HEK293 (cell line): ENCODE measurements at regions not wholly inside any gene's neighbourhood (a gene's known extent, or its start where the extent isn't known, plus 50 kb on each side); places are given as distances from the start of the nearest gene placed in this dataset.

Source experiments
- CTCF ChIA-PET: fragments of 350-600 bp; formaldehyde crosslinking; extraction: SDS; loops from one replicate; lab custom pipeline; 2021; ENCODE audit warnings: antibody characterized with exemption; lab: Yijun Ruan, JAX
- POLR2A ChIA-PET: fragments of 300-600 bp; formaldehyde crosslinking; extraction: SDS; loops from one replicate; lab custom pipeline; 2020; ENCODE audit warnings: antibody characterized with exemption, inconsistent platforms; lab: Yijun Ruan, JAX
- H3K27ac ChIP-seq: fragments of 200-500 bp; sonication (Bioruptor generic); 2 replicates; pipeline ENCODE4 v1.5.1; 2014; ENCODE audit warnings: low read depth, low read length, control low read depth, inconsistent platforms; ENCODE audit errors: extremely low read depth
- H3K36me3 ChIP-seq, 2 experiments: fragments of 200-500 bp in 1 of 2; sonication (Bioruptor generic) in 1 of 2; 1 replicate in 1 of 2; 2 replicates in 1 of 2; pipeline ENCODE4 v1.5.1; 2014 to 2017; ENCODE audit warnings: inconsistent platforms in 2 of 2, low read length in 2 of 2; ENCODE audit not compliant: control insufficient read depth in 2 of 2, insufficient read depth in 1 of 2
- H3K4me1 ChIP-seq: fragments of 200-500 bp; sonication (Bioruptor generic); 2 replicates; pipeline ENCODE4 v1.5.1; 2014; ENCODE audit warnings: mild to moderate bottlenecking, low read length, inconsistent platforms; ENCODE audit not compliant: control insufficient read depth, insufficient read depth
- H3K4me3 ChIP-seq: 2 replicates; pipeline ENCODE4 v1.5.1; 2011; ENCODE audit warnings: low read depth, mild to moderate bottlenecking, control low read depth, low read length, moderate library complexity
- H3K9me3 ChIP-seq: fragments of 200-500 bp; sonication (Bioruptor generic); 2 replicates; pipeline ENCODE4 v1.5.1; 2014; ENCODE audit warnings: low read depth, low read length, inconsistent platforms; ENCODE audit not compliant: control insufficient read depth, insufficient read depth
- ATF2 ChIP-seq: fragments of 450-650 bp; formaldehyde crosslinking; IDR thresholded peaks from 2 replicates; pipeline ENCODE4 v1.5.1; 2016; ENCODE audit warnings: missing biosample characterization, missing genetic modification characterization, low read depth
- EGR2 ChIP-seq: fragments of 450-650 bp; formaldehyde crosslinking; IDR thresholded peaks from 2 replicates; pipeline ENCODE4 v1.5.1; 2016; ENCODE audit warnings: low read depth, missing biosample characterization, missing genetic modification characterization
- KLF1 ChIP-seq: fragments of 450-650 bp; formaldehyde crosslinking; IDR thresholded peaks from 2 replicates; pipeline ENCODE4 v1.5.1; 2016; ENCODE audit warnings: missing biosample characterization, missing genetic modification characterization
- KLF16 ChIP-seq: fragments of 450-650 bp; formaldehyde crosslinking; IDR thresholded peaks from 2 replicates; pipeline ENCODE4 v1.5.1; 2017; ENCODE audit warnings: missing biosample characterization, missing genetic modification characterization
- MZF1 ChIP-seq: fragments of 450-650 bp; formaldehyde crosslinking; IDR thresholded peaks from 2 replicates; pipeline ENCODE4 v1.5.1; 2017; ENCODE audit warnings: missing biosample characterization, missing genetic modification characterization, borderline replicate concordance
- ZBTB44 ChIP-seq: fragments of 450-650 bp; IDR thresholded peaks from 2 replicates; pipeline ENCODE4 v1.5.1; 2018; ENCODE audit warnings: missing biosample characterization, mild to moderate bottlenecking, missing genetic modification characterization
- ZBTB6 ChIP-seq: fragments of 450-650 bp; formaldehyde crosslinking; IDR thresholded peaks from 2 replicates; pipeline ENCODE4 v1.5.1; 2017; ENCODE audit warnings: missing biosample characterization, missing genetic modification characterization
- ZFP3 ChIP-seq: fragments of 450-650 bp; formaldehyde crosslinking; IDR thresholded peaks from 2 replicates; pipeline ENCODE4 v1.5.1; 2016; ENCODE audit warnings: low read depth, missing biosample characterization, missing genetic modification characterization
- ZNF114 ChIP-seq: fragments of 450-650 bp; formaldehyde crosslinking; IDR thresholded peaks from 2 replicates; pipeline ENCODE4 v1.5.0; 2017; ENCODE audit warnings: missing biosample characterization, missing genetic modification characterization
- ZNF140 ChIP-seq: fragments of 450-650 bp; formaldehyde crosslinking; IDR thresholded peaks from 2 replicates; pipeline ENCODE4 v1.5.1; 2016; ENCODE audit warnings: missing biosample characterization, missing genetic modification characterization
- ZNF146 ChIP-seq: fragments of 450-650 bp; formaldehyde crosslinking; IDR thresholded peaks from 2 replicates; pipeline ENCODE4 v1.5.1; 2016; ENCODE audit warnings: missing biosample characterization, missing genetic modification characterization
- ZNF157 ChIP-seq: fragments of 450-650 bp; formaldehyde crosslinking; IDR thresholded peaks from 2 replicates; pipeline ENCODE4 v1.5.1; 2016; ENCODE audit warnings: missing biosample characterization, missing genetic modification characterization
- ZNF169 ChIP-seq: fragments of 450-650 bp; formaldehyde crosslinking; IDR thresholded peaks from 2 replicates; pipeline ENCODE4 v1.5.1; 2016; ENCODE audit warnings: missing biosample characterization, missing genetic modification characterization
- ZNF184 ChIP-seq: fragments of 450-650 bp; IDR thresholded peaks from 2 replicates; pipeline ENCODE4 v1.5.1; 2018; ENCODE audit warnings: missing biosample characterization, mild to moderate bottlenecking, missing genetic modification characterization
- ZNF211 ChIP-seq: fragments of 450-650 bp; formaldehyde crosslinking; IDR thresholded peaks from 2 replicates; pipeline ENCODE4 v1.5.1; 2016; ENCODE audit warnings: low read depth, missing biosample characterization, missing genetic modification characterization
- ZNF350 ChIP-seq: fragments of 450-650 bp; formaldehyde crosslinking; IDR thresholded peaks from 2 replicates; pipeline ENCODE4 v1.5.0; 2017; ENCODE audit warnings: missing biosample characterization, mild to moderate bottlenecking, missing genetic modification characterization
- ZNF37A ChIP-seq: fragments of 450-650 bp; IDR thresholded peaks from 2 replicates; pipeline ENCODE4 v1.5.1; 2018; ENCODE audit warnings: missing biosample characterization, missing genetic modification characterization
- ZNF398 ChIP-seq: fragments of 450-650 bp; formaldehyde crosslinking; IDR thresholded peaks from 2 replicates; pipeline ENCODE4 v1.5.1; 2017; ENCODE audit warnings: missing biosample characterization, missing genetic modification characterization
- ZNF404 ChIP-seq: fragments of 450-650 bp; formaldehyde crosslinking; IDR thresholded peaks from 2 replicates; pipeline ENCODE4 v1.5.1; 2017; ENCODE audit warnings: missing biosample characterization, missing genetic modification characterization
- ZNF423 ChIP-seq: fragments of 450-650 bp; formaldehyde crosslinking; IDR thresholded peaks from 2 replicates; pipeline ENCODE4 v1.5.1; 2016; ENCODE audit warnings: missing biosample characterization, missing genetic modification characterization
- ZNF510 ChIP-seq: fragments of 450-650 bp; formaldehyde crosslinking; IDR thresholded peaks from 2 replicates; pipeline ENCODE4 v1.5.1; 2018; ENCODE audit warnings: mild to moderate bottlenecking, missing genetic modification characterization, missing biosample characterization; ENCODE audit not compliant: insufficient replicate concordance
- ZNF600 ChIP-seq: fragments of 450-650 bp; formaldehyde crosslinking; IDR thresholded peaks from 2 replicates; pipeline ENCODE4 v1.5.1; 2016; ENCODE audit warnings: missing biosample characterization, missing genetic modification characterization
- ZNF621 ChIP-seq: fragments of 450-650 bp; formaldehyde crosslinking; IDR thresholded peaks from 2 replicates; pipeline ENCODE4 v1.5.1; 2017; ENCODE audit warnings: missing biosample characterization, missing genetic modification characterization
- ZNF624 ChIP-seq: fragments of 450-650 bp; formaldehyde crosslinking; IDR thresholded peaks from 2 replicates; pipeline ENCODE4 v1.5.1; 2017; ENCODE audit warnings: missing biosample characterization, missing genetic modification characterization
- ZNF629 ChIP-seq: fragments of 450-650 bp; formaldehyde crosslinking; IDR thresholded peaks from 2 replicates; pipeline ENCODE4 v1.5.1; 2017; ENCODE audit warnings: missing biosample characterization, missing genetic modification characterization
- ZNF707 ChIP-seq: fragments of 450-650 bp; formaldehyde crosslinking; IDR thresholded peaks from 2 replicates; pipeline ENCODE4 v1.5.1; 2016; ENCODE audit warnings: missing biosample characterization, missing genetic modification characterization
- ZNF785 ChIP-seq: fragments of 450-650 bp; formaldehyde crosslinking; IDR thresholded peaks from 2 replicates; pipeline ENCODE4 v1.5.1; 2016; ENCODE audit warnings: missing biosample characterization, missing genetic modification characterization
- ZNF837 ChIP-seq: fragments of 450-650 bp; formaldehyde crosslinking; IDR thresholded peaks from 2 replicates; pipeline ENCODE4 v1.5.1; 2016; ENCODE audit warnings: missing biosample characterization, missing genetic modification characterization
- ZSCAN30 ChIP-seq: fragments of 450-650 bp; IDR thresholded peaks from 2 replicates; pipeline ENCODE4 v1.5.1; 2018; ENCODE audit warnings: missing biosample characterization, mild to moderate bottlenecking, missing genetic modification characterization, moderate library complexity
- ZSCAN4 ChIP-seq: fragments of 450-650 bp; formaldehyde crosslinking; IDR thresholded peaks from 2 replicates; pipeline ENCODE4 v1.5.1; 2017; ENCODE audit warnings: missing biosample characterization, missing genetic modification characterization

GRCh38 chr21:22154579-22155274 is 1156.5 kb downstream of the NCAM2 start:
- TF ChIP-seq ZNF114, result no peak
- no peak for TF ChIP-seq ZNF37A (tag by site-specific recombination)
- no peak for TF ChIP-seq ZNF398 (tag by site-specific recombination)
- no peak for TF ChIP-seq ZBTB44 (tag by site-specific recombination)
- TF ChIP-seq ATF2 (tag by site-specific recombination), result no peak
- TF ChIP-seq KLF16 (tag by site-specific recombination), result no peak
- no peak for TF ChIP-seq ZNF211 (tag by site-specific recombination)
- TF ChIP-seq ZNF624, result no peak
- TF ChIP-seq ZNF423 (tag by site-specific recombination), result no peak
- TF ChIP-seq ZNF621 (tag by site-specific recombination), result no peak
- TF ChIP-seq ZNF837 (tag by site-specific recombination), result no peak
- no peak for TF ChIP-seq ZNF169 (tag by site-specific recombination)
- no peak for TF ChIP-seq ZNF510 (tag by site-specific recombination)
- TF ChIP-seq EGR2, result no peak
- no peak for TF ChIP-seq ZBTB6 (tag by site-specific recombination)
- Histone ChIP-seq H3K27ac (no peak overlapping the region), H3K36me3 (no peaks in the 10 kb centered on the region), H3K4me1 (no peaks in the 10 kb centered on the region), H3K4me3 (no peak overlapping the region), H3K9me3 (no peaks in the 10 kb centered on the region; the same call in 1 of the 2 replicates)
- POLR2A ChIA-PET, result no interaction called here
- CTCF ChIA-PET, result no interaction called here

DNA sequence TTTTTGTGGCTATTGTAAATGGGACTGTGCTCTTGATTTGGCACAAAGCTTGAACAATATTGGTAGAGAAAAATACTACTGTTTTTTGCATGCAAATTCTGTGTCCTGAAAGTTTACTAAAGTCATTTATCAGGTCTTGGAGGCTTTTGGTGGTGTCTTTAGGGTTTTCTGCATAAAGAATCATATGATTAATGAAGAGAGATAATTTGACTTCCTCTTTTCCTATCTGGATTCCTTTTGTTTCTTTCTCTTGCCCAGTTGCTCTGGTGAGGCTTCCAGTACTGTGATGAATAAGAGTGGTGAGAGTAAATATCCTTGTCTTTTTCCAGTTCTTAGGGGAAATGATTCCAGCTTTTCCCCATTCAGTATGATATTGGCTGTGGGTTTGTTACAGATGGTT is 1166.7 kb downstream of the NCAM2 start:
- Histone ChIP-seq H3K36me3 (no peaks in the 10 kb centered on the region), H3K27ac (no peak overlapping the region), H3K9me3 (no peaks in the 10 kb centered on the region), H3K4me3 (no peak overlapping the region), H3K4me1 (no peaks in the 10 kb centered on the region)
- TF ChIP-seq ZNF350 (no peak), KLF1 (no peak), ZNF629 (tag by site-specific recombination) (no peak), ZNF707 (tag by site-specific recombination) (no peak), ZFP3 (no peak), ZNF837 (tag by site-specific recombination) (no peak), ZSCAN4 (no peak), ZNF600 (tag by site-specific recombination) (no peak), ZNF404 (tag by site-specific recombination) (no peak), ZNF140 (tag by site-specific recombination) (no peak), MZF1 (tag by site-specific recombination) (no peak), ZNF184 (no peak), ZNF157 (tag by site-specific recombination) (no peak), ZSCAN30 (tag by site-specific recombination) (no peak), ZNF785 (tag by site-specific recombination) (no peak), ZNF146 (tag by site-specific recombination) (no peak)
- ChIA-PET CTCF (no interaction called here), POLR2A (no interaction called here)
